ENCODE measurements at regions not wholly inside any gene's neighbourhood (a gene's known extent, or its start where the extent isn't known, plus 50 kb on each side); places are given as distances from the start of the nearest gene placed in this dataset.

GRCh38 chr4:123615901-123616300 lies 219.3 kb downstream of the SPRY1 start:
- ChIA-PET POLR2A (no interaction called here), CTCF (no interaction called here)
- no peak overlapping the region for H3K4me3 Mint-ChIP-seq
- H3K9me3 Mint-ChIP-seq = no peaks in the 10 kb centered on the region
- peaks cover 10% of the 10 kb centered on the region for H3K4me1 Mint-ChIP-seq
- peaks cover 4% of the 10 kb centered on the region for H3K27me3 Mint-ChIP-seq
- no peak overlapping the region for H3K27ac Mint-ChIP-seq
- H3K36me3 Mint-ChIP-seq (ENCODE audit: low read depth) = no peaks in the 10 kb centered on the region
- DNase-seq = no peak

DNA sequence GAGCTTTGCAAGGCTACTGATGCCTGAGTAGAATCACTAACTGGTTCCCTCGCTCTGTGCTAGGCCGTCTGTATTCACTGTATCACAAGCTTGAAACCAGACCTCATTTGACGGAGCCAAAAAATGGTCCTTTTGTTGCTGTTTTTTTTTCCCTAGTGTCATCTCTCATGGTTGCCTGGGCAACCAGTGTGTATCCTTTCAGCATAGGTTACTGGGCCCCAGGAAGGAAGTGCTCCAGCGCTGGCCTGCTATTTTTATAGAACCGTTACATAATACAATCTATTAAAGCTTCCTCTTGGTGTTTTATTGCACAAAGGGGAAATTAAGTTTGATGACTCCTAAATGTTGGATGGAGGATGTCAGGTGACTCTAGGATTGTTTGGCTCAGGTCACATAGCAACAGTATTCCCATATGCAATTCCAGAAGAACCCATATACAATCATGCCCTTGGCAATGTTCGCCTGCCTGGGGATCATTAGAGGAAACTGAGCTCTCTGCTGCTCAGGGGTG lies 220.4 kb downstream of the SPRY1 start:
- Mint-ChIP-seq H3K4me1 (peaks cover 16% of the 10 kb centered on the region), H3K9me3 (no peaks in the 10 kb centered on the region), H3K27ac (no peak overlapping the region), H3K36me3 (ENCODE audit: low read depth) (no peaks in the 10 kb centered on the region), H3K4me3 (no peak overlapping the region), H3K27me3 (peaks cover 4% of the 10 kb centered on the region)
- ChIA-PET POLR2A (no interaction called here), CTCF (interaction anchor here (0.8 kb wide), 1 partner anchor 52 kb away, joined by 3 read pairs; no protein-coding TSS in a partner anchor)
- DNase-seq = peak; percentile 18

DNA sequence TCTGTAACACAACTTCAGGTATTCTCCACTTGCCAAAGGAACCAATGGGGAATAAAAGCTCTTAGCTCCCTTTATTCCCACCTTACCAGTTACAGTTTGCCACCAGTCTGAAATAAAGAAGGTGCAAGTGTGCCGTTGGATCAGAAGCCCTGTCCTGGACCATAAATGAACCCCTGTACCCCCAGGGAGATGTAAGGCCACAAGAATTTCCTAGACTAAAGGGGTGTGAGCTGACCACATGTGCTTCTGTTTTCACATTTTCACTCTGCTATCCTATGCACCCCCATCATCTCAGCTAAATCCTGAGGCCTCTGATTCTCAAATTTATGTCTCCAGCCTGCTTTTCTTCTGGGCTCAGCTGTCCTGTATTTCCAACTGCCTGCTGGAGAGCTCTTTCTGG lies 221.2 kb downstream of the SPRY1 start:
- CTCF ChIA-PET = interaction anchor here (0.8 kb wide), 1 partner anchor 53 kb away, joined by 3 read pairs; no protein-coding TSS in a partner anchor
- H3K27ac Mint-ChIP-seq = no peak overlapping the region
- H3K36me3 Mint-ChIP-seq (ENCODE audit: low read depth) = no peaks in the 10 kb centered on the region
- no peak for DNase-seq
- no peak overlapping the region for H3K4me3 Mint-ChIP-seq
- peaks cover 16% of the 10 kb centered on the region for H3K4me1 Mint-ChIP-seq
- no peaks in the 10 kb centered on the region for H3K9me3 Mint-ChIP-seq
- peaks cover 4% of the 10 kb centered on the region for H3K27me3 Mint-ChIP-seq
- POLR2A ChIA-PET = no interaction called here

GRCh38 chr4:123618606-123619005 lies 222.0 kb downstream of the SPRY1 start:
- no peak for DNase-seq
- peaks cover 4% of the 10 kb centered on the region for H3K27me3 Mint-ChIP-seq
- H3K9me3 Mint-ChIP-seq = no peaks in the 10 kb centered on the region
- H3K4me3 Mint-ChIP-seq = no peak overlapping the region
- H3K36me3 Mint-ChIP-seq (ENCODE audit: low read depth) = no peaks in the 10 kb centered on the region
- ChIA-PET CTCF (no interaction called here), POLR2A (no interaction called here)
- H3K27ac Mint-ChIP-seq = no peak overlapping the region
- peaks cover 16% of the 10 kb centered on the region for H3K4me1 Mint-ChIP-seq

DNA sequence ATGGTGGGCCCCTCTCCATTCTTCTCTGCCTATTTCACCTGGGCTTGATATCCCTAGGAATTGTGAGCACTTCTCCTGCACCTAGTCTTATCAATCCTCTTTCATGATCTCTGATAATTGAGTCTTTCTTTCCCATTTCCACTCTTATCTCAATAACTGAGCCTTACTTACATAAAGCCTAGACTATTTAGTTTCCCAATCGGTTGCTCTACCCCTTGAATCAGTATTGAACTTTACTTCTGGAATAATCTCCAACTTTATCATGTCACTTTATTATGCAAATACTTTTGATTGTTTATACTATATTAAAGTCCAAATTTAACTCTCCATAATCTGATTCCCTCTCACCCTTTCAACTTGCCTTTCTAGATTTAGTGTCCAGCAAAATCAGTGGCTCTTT lies 222.7 kb downstream of the SPRY1 start:
- Mint-ChIP-seq H3K27ac (no peak overlapping the region), H3K4me3 (no peak overlapping the region), H3K36me3 (ENCODE audit: low read depth) (no peaks in the 10 kb centered on the region), H3K9me3 (no peaks in the 10 kb centered on the region), H3K4me1 (peaks cover 16% of the 10 kb centered on the region), H3K27me3 (peaks cover 4% of the 10 kb centered on the region)
- ChIA-PET POLR2A (no interaction called here), CTCF (no interaction called here)
- DNase-seq = no peak

- POLR2A ChIA-PET = no interaction called here
- H3K27me3 Mint-ChIP-seq = peaks cover 4% of the 10 kb centered on the region
- H3K4me1 Mint-ChIP-seq = peaks cover 18% of the 10 kb centered on the region
- no peak overlapping the region for H3K27ac Mint-ChIP-seq
- H3K9me3 Mint-ChIP-seq = no peaks in the 10 kb centered on the region
- H3K36me3 Mint-ChIP-seq (ENCODE audit: low read depth) = no peaks in the 10 kb centered on the region
- no peak for DNase-seq
- CTCF ChIA-PET = no interaction called here
- no peak overlapping the region for H3K4me3 Mint-ChIP-seq
These were observed 223.3 kb downstream of the SPRY1 start for GRCh38 chr4:123619895-123620294.

DNA sequence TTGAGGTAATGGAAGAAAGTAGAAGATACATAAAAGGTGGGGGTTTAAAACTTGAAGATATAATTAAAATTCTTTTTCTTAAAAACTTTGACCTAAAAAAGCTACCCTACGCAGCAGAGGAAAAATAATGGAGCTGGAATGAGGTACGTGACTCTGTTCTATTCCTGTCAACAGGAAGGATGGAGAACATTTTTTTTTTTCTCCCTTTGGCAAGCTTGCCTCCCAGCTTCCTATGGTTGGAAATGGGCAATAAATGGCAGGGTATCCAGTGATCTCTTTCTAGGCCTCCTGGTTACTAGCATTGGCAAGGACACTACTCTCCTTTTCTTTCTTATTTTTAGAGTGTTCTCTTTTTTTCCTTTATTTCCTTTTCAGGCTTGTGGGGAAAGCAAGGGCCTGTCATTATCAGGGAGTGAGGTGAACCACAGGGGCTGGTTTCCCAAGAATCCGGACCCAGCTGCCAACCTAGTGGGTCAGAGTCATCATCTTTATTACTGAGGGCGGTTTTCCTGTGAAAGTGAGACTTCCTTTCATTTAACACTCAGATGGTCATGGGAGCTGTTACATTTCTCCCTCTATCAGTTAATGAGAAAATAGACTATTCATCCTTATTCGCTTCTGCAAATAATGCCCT lies 224.6 kb downstream of the SPRY1 start:
- POLR2A ChIA-PET = no interaction called here
- H3K9me3 Mint-ChIP-seq = no peaks in the 10 kb centered on the region
- CTCF ChIA-PET = no interaction called here
- no peak overlapping the region for H3K27ac Mint-ChIP-seq
- peaks cover 22% of the 10 kb centered on the region for H3K4me1 Mint-ChIP-seq
- H3K4me3 Mint-ChIP-seq = no peak overlapping the region
- no peaks in the 10 kb centered on the region for H3K36me3 Mint-ChIP-seq (ENCODE audit: low read depth)
- DNase-seq = no peak
- H3K27me3 Mint-ChIP-seq = peaks cover 4% of the 10 kb centered on the region

GRCh38 chr4:123622572-123622971 lies 226.0 kb downstream of the SPRY1 start:
- CTCF ChIA-PET = no interaction called here
- H3K27me3 Mint-ChIP-seq = peaks cover 4% of the 10 kb centered on the region
- no peak overlapping the region for H3K4me3 Mint-ChIP-seq
- no peaks in the 10 kb centered on the region for H3K36me3 Mint-ChIP-seq (ENCODE audit: low read depth)
- no peaks in the 10 kb centered on the region for H3K9me3 Mint-ChIP-seq
- POLR2A ChIA-PET = no interaction called here
- no peak overlapping the region for H3K27ac Mint-ChIP-seq
- no peak for DNase-seq
- H3K4me1 Mint-ChIP-seq = peaks cover 12% of the 10 kb centered on the region

DNA sequence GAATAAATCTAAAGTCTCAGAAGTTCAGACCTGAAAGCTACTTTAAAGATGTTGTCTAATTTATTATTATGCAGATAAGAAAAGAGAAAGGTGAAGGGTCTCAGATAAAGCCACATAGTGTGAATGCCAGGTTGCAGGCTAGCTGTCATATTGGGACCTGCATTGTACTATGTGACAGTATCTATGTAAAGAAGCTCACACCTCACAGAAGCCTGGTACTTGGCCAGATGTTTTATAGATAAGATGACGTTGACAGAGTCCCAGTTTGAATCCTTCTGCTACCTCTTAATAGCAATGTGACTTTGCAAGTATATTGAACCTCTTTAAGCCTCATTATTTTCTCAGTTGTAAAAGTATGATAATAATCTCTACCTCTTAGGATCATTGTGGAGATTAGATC lies 227.0 kb downstream of the SPRY1 start:
- Mint-ChIP-seq H3K4me3 (no peak overlapping the region), H3K36me3 (ENCODE audit: low read depth) (no peaks in the 10 kb centered on the region), H3K4me1 (peaks cover 12% of the 10 kb centered on the region), H3K27me3 (peaks cover 4% of the 10 kb centered on the region), H3K27ac (no peak overlapping the region), H3K9me3 (no peaks in the 10 kb centered on the region)
- DNase-seq = no peak
- ChIA-PET POLR2A (no interaction called here), CTCF (no interaction called here)

GRCh38 chr4:123624959-123625358 lies 228.4 kb downstream of the SPRY1 start:
- Mint-ChIP-seq H3K27me3 (peaks cover 4% of the 10 kb centered on the region), H3K4me3 (no peak overlapping the region), H3K9me3 (no peaks in the 10 kb centered on the region), H3K4me1 (peaks cover 12% of the 10 kb centered on the region), H3K36me3 (ENCODE audit: low read depth) (no peaks in the 10 kb centered on the region), H3K27ac (no peak overlapping the region)
- ChIA-PET POLR2A (no interaction called here), CTCF (no interaction called here)
- DNase-seq = no peak

- H3K4me3 Mint-ChIP-seq = no peak overlapping the region
- ChIA-PET POLR2A (no interaction called here), CTCF (no interaction called here)
- H3K27ac Mint-ChIP-seq = no peak overlapping the region
- H3K9me3 Mint-ChIP-seq = no peaks in the 10 kb centered on the region
- peaks cover 1% of the 10 kb centered on the region for H3K27me3 Mint-ChIP-seq
- H3K4me1 Mint-ChIP-seq = peaks cover 6% of the 10 kb centered on the region
- DNase-seq = no peak
- no peaks in the 10 kb centered on the region for H3K36me3 Mint-ChIP-seq (ENCODE audit: low read depth)
These were observed 231.7 kb downstream of the SPRY1 start for GRCh38 chr4:123628288-123628687.

- Mint-ChIP-seq H3K4me1 (no peaks in the 10 kb centered on the region), H3K4me3 (no peak overlapping the region), H3K27me3 (peaks cover 4% of the 10 kb centered on the region), H3K27ac (no peak overlapping the region), H3K36me3 (ENCODE audit: low read depth) (no peaks in the 10 kb centered on the region), H3K9me3 (no peaks in the 10 kb centered on the region)
- no peak for DNase-seq
- CTCF ChIA-PET = no interaction called here
- POLR2A ChIA-PET = no interaction called here
These were observed 235.4 kb downstream of the SPRY1 start for GRCh38 chr4:123631786-123632692.

DNA sequence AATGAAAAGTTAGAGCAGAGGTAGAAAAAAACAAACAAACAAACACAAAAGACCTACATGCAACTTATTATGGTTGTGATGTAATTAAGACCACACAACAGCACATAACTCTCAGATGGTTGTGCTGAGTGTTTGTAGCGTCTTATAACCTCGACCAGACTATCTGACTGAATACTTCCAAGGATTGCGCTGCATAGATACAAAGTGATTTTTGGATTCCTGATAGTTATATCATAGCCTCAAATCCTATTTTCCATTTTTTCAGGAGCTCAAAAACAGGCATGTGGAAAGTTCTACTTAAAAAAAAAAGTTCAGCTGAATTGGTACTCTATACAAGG lies 236.1 kb downstream of the SPRY1 start:
- Mint-ChIP-seq H3K27me3 (peaks cover 4% of the 10 kb centered on the region), H3K9me3 (no peaks in the 10 kb centered on the region), H3K4me1 (no peaks in the 10 kb centered on the region), H3K36me3 (ENCODE audit: low read depth) (no peaks in the 10 kb centered on the region), H3K4me3 (no peak overlapping the region), H3K27ac (no peak overlapping the region)
- DNase-seq = no peak
- ChIA-PET POLR2A (no interaction called here), CTCF (no interaction called here)

DNA sequence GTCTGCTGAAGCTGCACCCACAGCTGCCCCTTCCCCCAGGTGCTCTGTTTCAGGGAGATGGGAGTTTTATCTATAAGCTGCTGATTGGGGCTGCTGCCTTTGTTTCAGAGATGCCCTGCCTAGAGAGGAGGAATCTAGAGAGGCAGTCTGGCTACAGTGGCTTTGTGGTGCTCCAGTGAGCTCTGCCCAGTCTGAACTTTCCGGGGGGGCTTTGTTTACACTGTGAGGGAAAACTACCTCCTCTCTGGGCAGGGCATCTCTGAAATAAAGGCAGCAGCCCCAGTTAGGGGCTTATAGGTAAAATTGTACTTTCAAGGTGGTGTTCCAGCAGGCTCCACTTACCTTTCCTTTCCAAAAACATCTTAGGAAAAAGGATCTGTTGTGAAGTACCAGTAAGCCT lies 242.2 kb downstream of the SPRY1 start:
- no peak for DNase-seq
- POLR2A ChIA-PET = no interaction called here

More for the DNA sequence above, 242.2 kb downstream of the SPRY1 start:
- peaks cover 5% of the 10 kb centered on the region for H3K4me1 Mint-ChIP-seq
- no peaks in the 10 kb centered on the region for H3K9me3 Mint-ChIP-seq
- H3K4me3 Mint-ChIP-seq = no peak overlapping the region
- peaks cover 5% of the 10 kb centered on the region for H3K36me3 Mint-ChIP-seq (ENCODE audit: low read depth)
- H3K27me3 Mint-ChIP-seq = peaks cover 5% of the 10 kb centered on the region
- H3K27ac Mint-ChIP-seq = no peak overlapping the region
- CTCF ChIA-PET = no interaction called here
